ENCODE measurements at regions not wholly inside any gene's neighbourhood (a gene's known extent, or its start where the extent isn't known, plus 50 kb on each side); places are given as distances from the start of the nearest gene placed in this dataset.
A peak's percentile ranks its signal among the peaks of the same experiment; 100 is the strongest.

DNA sequence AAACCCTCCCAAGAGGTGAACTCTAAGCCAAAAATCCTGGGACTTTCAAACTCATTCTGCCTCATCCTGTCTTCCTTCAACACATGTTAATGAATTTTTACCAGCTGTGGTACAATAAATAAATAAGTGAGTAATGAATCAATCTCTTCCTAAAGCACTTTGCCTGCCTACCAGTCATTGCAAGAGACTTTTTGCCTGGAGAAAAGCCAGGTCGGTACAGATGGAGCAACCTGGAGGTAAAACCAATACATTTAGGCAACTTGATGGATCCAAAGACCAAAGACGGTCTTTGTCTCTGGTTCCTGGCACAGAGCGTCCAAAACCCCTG lies 324.2 kb downstream of the PMP22 start:
- H3F3A ChIP-seq (ENCODE audit: low read depth) = peaks cover 5% of the 10 kb centered on the region
- H3K9me3 ChIP-seq (ENCODE audit: low read depth) = no peaks in the 10 kb centered on the region
- Mint-ChIP-seq H3K36me3 (no peaks in the 10 kb centered on the region), H3K9me3 (peaks cover 2% of the 10 kb centered on the region), H3K4me3 (no peak overlapping the region), H3K4me1 (peaks cover 7% of the 10 kb centered on the region), H3K27ac (no peak overlapping the region), H3K27me3 (ENCODE audit: insufficient read depth, low read depth) (peaks cover 3% of the 10 kb centered on the region)
- no peak for DNase-seq (ENCODE audit: low spot score)
- H3K27ac ChIP-seq = no peak overlapping the region
- no peak overlapping the region for H3K4me2 ChIP-seq
- no peak overlapping the region for H3K4me3 ChIP-seq
- H3K27me3 ChIP-seq = no peaks in the 10 kb centered on the region
- no peaks in the 10 kb centered on the region for H3K79me2 ChIP-seq (ENCODE audit: low read depth)
- H3K4me1 ChIP-seq = peaks cover 40% of the 10 kb centered on the region
- H2AFZ ChIP-seq (replicated peaks) = no peak overlapping the region
- no peaks in the 10 kb centered on the region for H4K20me1 ChIP-seq (ENCODE audit: low read depth)
- no peak for TF ChIP-seq EZH2phosphoT487 (IDR thresholded peaks at IDR 0.05)
- TF ChIP-seq, protein P1, sequence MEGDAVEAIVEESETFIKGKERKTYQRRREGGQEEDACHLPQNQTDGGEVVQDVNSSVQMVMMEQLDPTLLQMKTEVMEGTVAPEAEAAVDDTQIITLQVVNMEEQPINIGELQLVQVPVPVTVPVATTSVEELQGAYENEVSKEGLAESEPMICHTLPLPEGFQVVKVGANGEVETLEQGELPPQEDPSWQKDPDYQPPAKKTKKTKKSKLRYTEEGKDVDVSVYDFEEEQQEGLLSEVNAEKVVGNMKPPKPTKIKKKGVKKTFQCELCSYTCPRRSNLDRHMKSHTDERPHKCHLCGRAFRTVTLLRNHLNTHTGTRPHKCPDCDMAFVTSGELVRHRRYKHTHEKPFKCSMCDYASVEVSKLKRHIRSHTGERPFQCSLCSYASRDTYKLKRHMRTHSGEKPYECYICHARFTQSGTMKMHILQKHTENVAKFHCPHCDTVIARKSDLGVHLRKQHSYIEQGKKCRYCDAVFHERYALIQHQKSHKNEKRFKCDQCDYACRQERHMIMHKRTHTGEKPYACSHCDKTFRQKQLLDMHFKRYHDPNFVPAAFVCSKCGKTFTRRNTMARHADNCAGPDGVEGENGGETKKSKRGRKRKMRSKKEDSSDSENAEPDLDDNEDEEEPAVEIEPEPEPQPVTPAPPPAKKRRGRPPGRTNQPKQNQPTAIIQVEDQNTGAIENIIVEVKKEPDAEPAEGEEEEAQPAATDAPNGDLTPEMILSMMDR (IDR thresholded peaks at IDR 0.05) = no peak
- no peak for TF ChIP-seq EZH2 (IDR thresholded peaks at IDR 0.05)
- no peak overlapping the region for H3K9ac ChIP-seq
- no peaks in the 10 kb centered on the region for H3K36me3 ChIP-seq

DNA sequence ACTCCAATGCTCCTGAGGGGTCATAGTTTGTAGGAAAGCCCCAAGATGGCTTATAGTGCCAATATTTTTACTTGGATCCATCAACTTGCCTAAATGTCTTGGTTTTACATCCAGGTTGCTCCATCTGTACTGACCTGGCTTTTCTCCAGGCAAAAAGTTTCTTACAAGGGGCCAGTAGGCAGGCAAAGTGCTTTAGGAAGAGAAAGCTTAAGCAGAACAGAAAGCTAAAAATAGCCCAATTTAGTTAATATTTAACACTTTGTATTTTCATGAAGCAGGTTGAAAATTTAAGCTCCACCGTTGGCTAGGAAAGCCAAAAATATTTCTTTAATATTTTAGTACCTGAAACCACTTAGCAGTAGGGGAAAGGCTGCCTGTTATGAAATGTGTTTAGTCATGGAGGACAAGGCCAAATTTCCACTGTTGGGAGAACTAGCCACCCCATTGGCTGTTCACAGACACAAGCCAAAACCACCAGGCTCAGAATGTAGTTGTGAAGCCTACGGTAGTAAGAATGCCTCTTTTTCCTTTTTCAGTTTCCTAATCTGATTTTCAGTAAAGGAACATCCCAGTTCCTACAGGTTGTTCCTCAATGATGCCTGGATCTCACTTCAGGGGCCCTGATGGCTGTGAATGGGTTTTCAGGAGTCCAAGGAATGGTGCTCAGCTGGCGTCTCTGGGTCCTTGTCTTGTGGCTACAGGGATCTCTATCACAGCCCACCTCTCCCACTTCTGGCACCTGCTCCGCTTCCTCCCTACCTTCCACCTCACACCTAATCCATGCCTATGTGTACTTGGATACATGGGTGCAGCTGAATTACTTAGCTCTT lies 324.8 kb downstream of the PMP22 start:
- no peak for TF ChIP-seq EZH2phosphoT487 (IDR thresholded peaks at IDR 0.05)
- TF ChIP-seq EZH2 (IDR thresholded peaks at IDR 0.05) = no peak
- TF ChIP-seq, protein P1 (IDR thresholded peaks at IDR 0.05) = no peak
- Histone ChIP-seq H3K4me2 (no peak overlapping the region), H3K9ac (no peak overlapping the region), H3F3A (ENCODE audit: low read depth) (peaks cover 5% of the 10 kb centered on the region), H3K4me3 (no peak overlapping the region), H4K20me1 (ENCODE audit: low read depth) (no peaks in the 10 kb centered on the region), H3K79me2 (ENCODE audit: low read depth) (no peaks in the 10 kb centered on the region), H3K27ac (no peak overlapping the region), H3K9me3 (ENCODE audit: low read depth) (no peaks in the 10 kb centered on the region), H3K4me1 (peaks cover 41% of the 10 kb centered on the region), H2AFZ (replicated peaks) (no peak overlapping the region), H3K36me3 (no peaks in the 10 kb centered on the region), H3K27me3 (no peaks in the 10 kb centered on the region)
- Mint-ChIP-seq H3K36me3 (no peaks in the 10 kb centered on the region), H3K27ac (no peak overlapping the region), H3K27me3 (ENCODE audit: insufficient read depth, low read depth) (peaks cover 3% of the 10 kb centered on the region), H3K4me3 (no peak overlapping the region), H3K9me3 (peaks cover 2% of the 10 kb centered on the region), H3K4me1 (peaks cover 7% of the 10 kb centered on the region)
- DNase-seq (ENCODE audit: low spot score) = no peak

DNA sequence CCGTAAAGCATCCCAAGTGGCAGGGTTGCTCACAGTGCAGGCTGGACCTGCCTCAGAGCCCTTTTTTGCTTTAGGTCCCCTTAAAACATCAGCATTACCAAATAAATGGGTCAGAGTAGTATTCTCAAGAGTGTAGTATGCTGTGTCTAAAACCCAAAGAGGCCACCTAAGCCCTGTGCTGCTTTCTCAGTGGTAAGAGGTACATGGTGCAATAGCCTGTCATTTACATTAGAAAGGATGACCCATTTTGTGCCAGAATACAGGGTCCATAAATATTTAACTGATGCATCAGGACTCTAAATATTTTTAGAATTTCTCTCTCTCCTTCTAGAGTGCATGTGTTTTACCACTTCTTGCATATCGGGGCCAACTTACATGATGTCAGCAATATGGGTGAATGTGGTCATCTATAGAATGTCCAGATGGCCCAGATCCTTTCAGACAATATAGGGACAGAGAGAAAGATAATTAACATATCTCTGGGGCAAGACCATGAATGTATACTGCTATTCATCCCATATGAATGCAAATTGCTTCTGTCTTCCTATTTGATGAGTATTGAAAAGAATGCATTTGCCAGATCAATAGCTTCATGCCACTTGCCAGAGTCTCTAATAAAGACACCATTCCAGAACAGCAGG lies 329.2 kb downstream of the PMP22 start:
- H3K9me3 Mint-ChIP-seq = peaks cover 9% of the 10 kb centered on the region
- H3K27ac Mint-ChIP-seq = no peak overlapping the region
- Histone ChIP-seq H4K20me1 (ENCODE audit: low read depth) (no peaks in the 10 kb centered on the region), H3K4me3 (no peak overlapping the region), H3F3A (ENCODE audit: low read depth) (peaks cover 5% of the 10 kb centered on the region), H3K4me1 (peaks cover 44% of the 10 kb centered on the region), H3K4me2 (peak overlapping the region; percentile 33), H3K27me3 (no peaks in the 10 kb centered on the region), H3K9ac (no peak overlapping the region), H3K9me3 (ENCODE audit: low read depth) (no peaks in the 10 kb centered on the region), H2AFZ (replicated peaks) (no peak overlapping the region), H3K79me2 (ENCODE audit: low read depth) (no peaks in the 10 kb centered on the region), H3K36me3 (no peaks in the 10 kb centered on the region), H3K27ac (no peak overlapping the region)
- TF ChIP-seq, protein P1 (IDR thresholded peaks at IDR 0.05) = no peak
- no peak for TF ChIP-seq EZH2phosphoT487 (IDR thresholded peaks at IDR 0.05)
- TF ChIP-seq EZH2 (IDR thresholded peaks at IDR 0.05) = no peak
- DNase-seq (ENCODE audit: low spot score) = no peak
- H3K4me1 Mint-ChIP-seq = peaks cover 5% of the 10 kb centered on the region
- no peaks in the 10 kb centered on the region for H3K36me3 Mint-ChIP-seq
- no peak overlapping the region for H3K4me3 Mint-ChIP-seq
- no peaks in the 10 kb centered on the region for H3K27me3 Mint-ChIP-seq (ENCODE audit: insufficient read depth, low read depth)
